ENCODE measurements at regions not wholly inside any gene's neighbourhood (a gene's known extent, or its start where the extent isn't known, plus 50 kb on each side); places are given as distances from the start of the nearest gene placed in this dataset.

- TF ChIP-seq EZH2 (IDR thresholded peaks at IDR 0.05; ENCODE audit: borderline replicate concordance, low read depth, low read length, severe bottlenecking) = no peak
- TF ChIP-seq, protein P1, sequence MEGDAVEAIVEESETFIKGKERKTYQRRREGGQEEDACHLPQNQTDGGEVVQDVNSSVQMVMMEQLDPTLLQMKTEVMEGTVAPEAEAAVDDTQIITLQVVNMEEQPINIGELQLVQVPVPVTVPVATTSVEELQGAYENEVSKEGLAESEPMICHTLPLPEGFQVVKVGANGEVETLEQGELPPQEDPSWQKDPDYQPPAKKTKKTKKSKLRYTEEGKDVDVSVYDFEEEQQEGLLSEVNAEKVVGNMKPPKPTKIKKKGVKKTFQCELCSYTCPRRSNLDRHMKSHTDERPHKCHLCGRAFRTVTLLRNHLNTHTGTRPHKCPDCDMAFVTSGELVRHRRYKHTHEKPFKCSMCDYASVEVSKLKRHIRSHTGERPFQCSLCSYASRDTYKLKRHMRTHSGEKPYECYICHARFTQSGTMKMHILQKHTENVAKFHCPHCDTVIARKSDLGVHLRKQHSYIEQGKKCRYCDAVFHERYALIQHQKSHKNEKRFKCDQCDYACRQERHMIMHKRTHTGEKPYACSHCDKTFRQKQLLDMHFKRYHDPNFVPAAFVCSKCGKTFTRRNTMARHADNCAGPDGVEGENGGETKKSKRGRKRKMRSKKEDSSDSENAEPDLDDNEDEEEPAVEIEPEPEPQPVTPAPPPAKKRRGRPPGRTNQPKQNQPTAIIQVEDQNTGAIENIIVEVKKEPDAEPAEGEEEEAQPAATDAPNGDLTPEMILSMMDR (IDR thresholded peaks at IDR 0.05; ENCODE audit: borderline replicate concordance, extremely low read depth, low read length, poor library complexity, severe bottlenecking) = no peak
Observed at GRCh38 chr3:105988540-105989212, 119.9 kb upstream of the CBLB start.
